ENCODE measurements at regions not wholly inside any gene's neighbourhood (a gene's known extent, or its start where the extent isn't known, plus 50 kb on each side); places are given as distances from the start of the nearest gene placed in this dataset.
"Not testable (repeated sequence)": the region's sequence is repeated elsewhere in the genome, so short reads cannot be mapped to it uniquely, and the experiment has no call there.

DNA sequence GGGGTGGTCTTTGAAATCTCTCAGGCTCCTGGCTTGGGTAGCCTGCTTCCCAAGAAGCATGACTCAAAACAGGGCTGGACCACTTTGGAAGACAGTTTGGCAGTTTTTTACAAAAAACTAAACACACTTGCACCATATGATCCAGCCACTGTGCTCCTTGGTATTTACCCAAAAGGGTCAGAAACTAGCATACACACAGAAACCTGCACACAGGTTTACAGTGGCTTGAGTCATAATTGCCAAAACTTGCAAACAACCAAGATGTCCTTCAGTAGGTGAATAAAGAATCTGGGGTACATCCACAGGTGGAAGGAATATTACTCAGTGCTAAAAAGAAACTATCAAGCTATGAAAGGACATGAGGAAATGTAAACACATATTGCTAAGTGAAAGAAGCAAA lies 323.2 kb upstream of the CDH5 start:
- DNase-seq, result no peak

DNA sequence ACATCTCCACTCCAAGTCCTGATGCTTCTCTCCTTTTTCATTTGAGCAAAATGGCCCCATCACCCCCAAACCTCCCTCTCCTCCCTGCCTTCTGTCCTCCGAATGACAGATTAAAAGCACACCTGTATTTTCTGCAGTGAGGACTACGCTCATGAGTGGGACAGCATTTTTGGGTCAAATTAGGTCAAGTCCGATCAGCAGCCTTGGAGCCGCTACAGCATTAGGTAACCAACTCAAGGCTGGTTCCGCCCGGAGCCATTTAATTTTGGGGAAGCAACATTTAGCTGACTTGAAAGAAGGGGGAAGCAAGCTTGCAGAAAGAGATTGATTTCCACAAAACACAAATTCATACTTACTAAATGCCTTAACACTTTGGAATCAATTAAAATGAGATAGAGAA lies 324.1 kb upstream of the CDH5 start:
- DNase-seq, result no peak

DNA sequence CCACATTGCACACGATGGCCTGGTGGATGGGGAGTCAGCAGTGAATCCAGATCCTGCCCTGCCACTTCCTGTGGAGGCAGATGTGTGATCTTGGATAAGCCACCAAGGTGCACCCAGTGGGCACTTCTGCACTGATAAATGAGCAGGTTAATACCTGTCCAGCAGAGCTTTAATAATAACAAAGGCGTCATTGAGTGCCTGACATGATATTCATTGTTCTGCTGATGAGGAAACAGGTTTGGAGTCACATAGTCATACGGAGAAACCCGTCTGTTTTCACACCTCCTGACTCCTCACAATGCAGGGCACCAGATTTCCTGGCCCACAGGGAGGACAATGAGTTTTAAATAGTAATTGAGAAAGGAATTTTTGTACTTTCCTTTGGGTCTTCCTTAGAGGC lies 324.6 kb upstream of the CDH5 start:
- DNase-seq, result no peak

DNA sequence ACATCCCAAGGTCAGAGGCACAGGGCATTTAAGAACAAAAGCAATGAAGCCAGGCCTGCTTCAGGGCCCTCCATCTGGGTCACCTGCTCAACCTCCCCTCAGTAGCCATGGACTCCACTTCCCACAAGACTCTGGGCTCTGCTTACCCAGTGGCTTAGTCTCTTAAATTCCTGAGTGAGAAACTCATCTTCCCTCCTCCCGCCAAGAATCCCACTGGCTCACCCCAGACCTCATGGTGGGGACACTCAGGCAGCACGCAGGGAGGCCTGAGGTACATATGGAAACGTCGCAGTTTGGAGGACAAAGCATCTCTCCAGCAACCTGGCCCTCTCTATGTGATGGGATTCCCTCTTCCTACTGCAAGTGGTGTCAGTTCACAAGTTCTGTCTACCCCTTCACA lies 326.7 kb upstream of the CDH5 start:
- DNase-seq, result no peak

DNA sequence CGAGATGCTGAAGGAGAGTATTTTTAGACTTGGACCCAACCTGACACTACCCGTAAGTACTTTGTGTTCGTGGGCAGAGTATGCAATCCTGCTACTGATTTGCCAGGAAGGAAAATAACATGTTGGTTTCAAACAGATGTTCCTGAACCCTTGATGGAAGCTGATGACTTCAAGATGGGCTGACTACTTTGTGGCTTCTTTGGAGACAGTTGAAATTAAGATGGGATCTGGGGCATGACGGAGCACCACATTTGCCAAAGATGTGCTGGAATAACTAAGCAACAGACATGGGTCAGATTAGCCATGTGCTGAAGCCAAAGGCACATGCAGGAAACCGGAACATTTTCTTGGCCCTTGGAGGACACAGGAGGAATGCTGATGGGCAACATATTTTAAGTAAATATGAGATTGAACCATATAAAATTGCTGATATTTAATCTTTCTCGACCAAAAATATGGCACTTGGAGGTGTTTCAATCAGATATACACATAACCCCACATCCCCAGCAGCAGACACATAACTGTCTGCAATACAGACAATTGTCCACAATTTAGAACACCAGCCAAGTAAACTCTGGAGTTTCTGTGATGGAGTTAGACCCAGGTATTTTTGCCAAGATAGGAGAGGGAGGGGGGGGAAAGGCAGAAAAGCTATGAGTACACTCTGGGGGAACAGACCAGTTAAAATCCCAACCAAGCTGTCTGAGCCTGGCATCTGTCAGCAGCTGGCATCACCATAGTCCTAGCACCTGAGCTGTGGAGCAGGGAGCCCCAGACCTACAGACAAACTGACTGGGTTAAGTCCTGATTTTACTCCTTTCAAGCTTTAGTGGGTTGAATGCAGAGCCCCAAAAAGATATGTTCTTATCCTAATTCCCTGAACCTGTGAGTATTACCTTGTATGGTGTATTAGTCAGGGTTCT lies 329.4 kb upstream of the CDH5 start:
- no peak for DNase-seq

DNA sequence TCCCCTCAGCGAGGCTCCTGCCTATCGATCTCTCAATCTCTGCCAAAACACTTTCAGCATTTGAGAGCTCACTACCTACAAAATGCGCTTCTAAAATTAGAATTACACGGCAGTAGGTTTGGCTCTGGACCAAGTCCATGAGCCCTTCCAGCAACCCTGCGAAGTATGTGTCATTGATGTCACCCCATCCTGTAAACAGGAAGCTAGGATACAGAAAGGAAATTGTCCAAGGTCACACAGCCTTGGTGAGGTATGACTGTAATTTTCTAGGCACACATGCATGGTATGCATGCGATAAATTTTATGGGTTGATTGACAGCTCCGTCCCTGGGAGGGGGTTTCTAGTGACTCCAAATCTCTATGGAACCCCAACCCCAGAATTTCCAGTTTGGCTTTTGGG lies 330.3 kb upstream of the CDH5 start:
- no peak for DNase-seq

DNA sequence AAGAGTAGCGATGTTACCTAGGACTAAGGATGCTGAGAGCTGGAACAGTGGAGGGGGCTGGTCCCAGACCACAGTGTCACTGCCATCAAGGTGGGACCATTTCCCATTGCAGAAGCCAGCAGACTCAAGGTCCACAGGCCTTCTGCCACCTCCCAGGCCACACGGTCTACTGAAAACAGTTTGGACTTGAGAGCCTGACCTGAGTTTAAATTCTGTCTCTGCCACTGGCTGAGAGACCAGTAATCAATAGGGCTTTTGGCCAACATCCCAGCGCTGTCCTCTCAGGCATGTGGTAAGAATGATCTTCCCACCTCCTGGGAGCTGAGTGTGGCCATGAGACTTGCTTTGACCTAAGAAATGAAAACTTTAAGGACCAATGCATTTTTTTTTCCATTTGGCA lies 331.4 kb upstream of the CDH5 start:
- no peak for DNase-seq

DNA sequence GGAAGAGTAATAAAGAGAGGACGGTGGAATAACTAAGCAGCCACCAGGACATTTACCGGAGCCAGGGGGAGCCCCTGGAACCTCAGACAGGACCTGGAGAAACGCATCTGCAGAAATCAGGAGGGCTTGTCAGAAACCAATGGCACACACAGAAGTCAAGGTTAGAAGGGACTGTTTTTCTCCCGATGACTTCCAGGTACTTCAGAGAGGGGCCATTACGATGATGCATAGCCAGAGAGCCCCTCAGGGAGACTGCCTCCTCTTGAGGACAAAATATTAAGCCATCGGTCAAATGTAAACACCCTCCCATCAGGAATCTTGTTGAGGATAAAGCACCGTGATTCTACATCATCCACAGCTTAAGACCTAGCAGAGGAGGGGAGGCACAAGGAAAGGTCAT lies 333.6 kb upstream of the CDH5 start:
- DNase-seq, result no peak

DNA sequence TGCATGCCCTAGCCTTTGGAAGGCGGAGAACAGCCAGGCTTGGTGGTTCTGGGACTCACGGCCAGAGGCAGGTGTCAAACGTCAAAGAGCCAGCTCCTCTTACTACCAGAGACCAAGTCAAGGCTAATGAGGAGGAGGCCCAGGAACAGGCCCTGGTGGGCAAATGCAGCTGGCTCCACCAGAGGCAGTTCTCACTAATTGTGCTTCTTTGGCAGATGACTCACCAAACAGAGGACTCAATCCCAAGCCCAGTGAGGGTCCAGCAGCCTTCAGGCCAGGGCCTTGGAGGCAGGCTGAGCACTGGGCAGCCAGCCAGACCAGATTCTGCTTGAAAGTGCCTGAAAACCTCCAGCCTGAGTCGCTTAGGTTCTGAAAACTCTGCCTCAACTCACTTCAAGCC lies 336.5 kb upstream of the CDH5 start:
- DNase-seq, result no peak

DNA sequence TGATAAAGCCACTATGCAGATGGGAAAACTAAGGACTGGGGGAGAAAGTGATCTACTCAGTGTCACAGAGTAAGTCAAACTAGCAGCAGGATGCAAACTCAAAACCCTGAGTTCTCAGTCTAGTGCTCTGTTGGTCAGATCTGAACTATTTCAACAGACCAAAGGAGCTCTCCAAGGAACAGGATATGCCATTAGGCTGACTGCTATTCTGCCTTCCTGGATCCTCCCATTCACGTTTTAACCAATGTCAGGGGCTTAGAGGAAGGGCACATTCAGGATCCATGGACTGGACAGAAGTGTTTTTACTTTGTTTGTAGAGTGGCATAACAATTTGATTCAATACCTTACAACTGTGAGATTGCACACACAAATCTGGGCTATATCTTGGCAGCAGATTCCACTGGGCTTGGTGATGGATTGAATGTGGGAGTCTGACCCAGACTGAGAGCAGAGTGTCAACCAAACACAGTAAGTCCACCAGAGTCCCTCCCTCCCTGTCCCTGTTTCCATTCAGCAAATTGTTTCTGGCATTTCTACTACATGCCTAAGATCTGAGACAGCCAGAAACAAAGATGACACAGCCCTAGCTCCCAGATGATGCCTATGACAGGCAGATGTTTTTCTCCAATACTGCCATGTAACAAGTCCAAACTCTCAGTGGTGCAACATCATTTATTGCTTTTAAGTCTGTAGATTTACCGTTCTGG lies 337.8 kb upstream of the CDH5 start:
- no peak for DNase-seq

DNA sequence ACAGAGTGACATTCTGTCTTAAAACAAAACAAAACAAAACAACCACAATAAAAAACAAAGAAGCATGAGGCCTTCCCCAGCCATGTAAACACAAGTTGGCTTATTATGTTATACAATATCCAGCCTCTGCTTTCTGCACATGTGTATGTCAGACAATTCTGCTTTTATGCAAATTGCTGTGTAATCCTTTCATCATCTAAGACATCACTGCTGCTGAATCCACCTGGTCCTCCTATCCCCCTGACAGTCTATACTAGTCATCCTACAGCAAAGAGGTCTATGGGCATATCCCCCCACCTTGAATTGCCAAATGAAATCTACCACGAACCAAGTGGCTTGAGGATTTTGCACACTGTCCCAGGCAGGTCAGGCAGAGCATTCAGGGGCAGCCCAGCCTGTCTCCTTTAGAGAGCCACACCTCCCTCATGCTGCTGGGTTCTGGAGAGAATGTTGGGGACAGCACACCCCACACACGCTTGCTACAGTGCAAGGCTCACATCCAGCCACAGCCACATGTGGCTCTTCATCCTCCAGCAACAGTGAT lies 339.6 kb upstream of the CDH5 start:
- no peak for DNase-seq

DNA sequence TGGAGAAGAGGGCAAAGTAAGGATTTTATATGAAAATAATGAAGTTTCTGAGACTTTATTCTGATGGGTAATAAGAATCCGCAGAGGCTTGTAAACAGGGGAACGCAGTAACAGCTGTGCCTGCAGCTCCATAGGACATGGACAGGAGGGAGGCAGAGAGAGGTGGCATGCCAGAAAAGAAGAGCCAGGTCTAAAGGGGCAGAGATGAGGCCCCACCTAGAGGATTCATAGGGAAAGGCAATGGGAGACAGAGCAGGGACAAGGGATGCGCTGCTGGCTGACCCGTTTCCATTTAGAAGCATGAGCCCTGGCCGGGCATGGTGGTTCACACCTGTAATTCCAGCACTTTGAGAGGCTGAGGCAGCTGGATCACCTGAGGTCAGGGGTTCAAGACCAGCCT lies 340.3 kb upstream of the CDH5 start:
- no peak for DNase-seq

DNA sequence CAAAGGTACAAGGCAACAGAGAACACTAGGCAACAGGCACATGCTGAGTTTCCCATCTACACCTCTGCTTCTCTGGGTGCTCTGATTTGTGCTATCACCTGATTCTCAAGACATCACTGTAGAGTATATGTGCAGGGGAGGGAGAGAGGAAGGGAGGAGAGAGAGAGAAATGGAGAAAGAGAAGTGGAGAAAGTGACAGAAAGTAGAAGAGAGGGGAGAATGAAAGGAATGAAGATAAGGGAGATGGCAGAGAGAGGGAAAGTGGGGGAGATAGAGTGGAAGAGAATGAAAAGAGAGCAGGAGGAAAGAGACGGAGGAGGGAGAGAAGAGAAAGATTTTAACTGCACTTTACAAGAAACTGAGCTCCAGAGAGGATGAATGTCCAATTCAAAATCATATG lies 340.7 kb upstream of the CDH5 start:
- no peak for DNase-seq

DNA sequence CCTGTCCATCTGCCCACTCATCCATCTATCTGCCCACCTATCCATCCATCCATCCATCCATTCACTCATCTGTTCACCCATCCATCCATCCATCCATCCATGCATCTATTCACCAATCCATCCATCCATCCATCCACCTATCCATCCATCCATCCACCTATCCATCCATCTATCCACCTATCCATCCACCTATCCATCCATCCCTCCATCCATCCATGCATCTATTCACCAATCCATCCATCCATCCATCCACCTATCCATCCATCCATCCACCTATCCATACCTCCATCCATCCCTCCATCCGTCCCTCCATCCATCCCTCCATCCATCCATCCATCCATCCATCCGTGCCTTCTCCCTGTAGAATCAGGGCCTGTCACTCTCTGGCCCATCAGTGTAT lies 341.9 kb upstream of the CDH5 start:
- DNase-seq, result not testable (repeated sequence)

DNA sequence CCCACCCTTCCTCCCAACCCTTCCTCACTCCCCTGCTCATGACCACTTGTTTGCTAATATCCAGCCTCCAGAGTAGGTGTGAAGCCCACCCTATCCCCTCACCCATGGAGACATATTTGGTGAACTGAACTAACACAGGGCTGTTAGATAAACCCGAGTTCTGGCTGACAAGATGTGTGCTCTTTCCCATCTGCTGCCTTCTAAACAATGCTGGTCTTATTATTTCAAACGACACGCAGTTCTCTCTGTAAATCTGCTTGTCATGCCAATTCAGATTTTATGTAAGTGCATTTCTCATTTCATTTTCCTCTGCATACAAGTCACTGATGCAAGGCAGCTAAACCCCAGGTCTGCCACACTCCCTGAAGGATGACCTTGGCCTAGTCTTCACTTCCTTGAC lies 343.0 kb upstream of the CDH5 start:
- no peak for DNase-seq

DNA sequence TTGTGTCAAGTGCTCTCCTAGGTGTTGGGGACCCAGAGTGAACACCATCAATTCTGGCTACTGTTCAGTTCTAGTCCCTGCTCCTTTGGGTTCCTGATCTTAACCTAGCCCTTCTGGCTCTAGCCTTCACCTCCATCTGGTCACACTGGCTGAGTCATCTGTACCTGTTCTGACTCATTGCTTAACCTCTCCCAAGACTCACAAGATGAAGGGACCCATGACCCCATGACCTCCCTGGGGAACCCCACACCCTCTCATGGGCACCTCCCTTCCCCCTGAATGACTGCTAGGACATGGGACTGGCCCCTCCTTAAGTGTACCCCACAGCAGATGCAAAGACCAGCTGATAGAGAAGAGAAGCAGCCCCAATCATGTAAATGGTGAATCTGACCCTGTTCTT lies 345.8 kb upstream of the CDH5 start:
- no peak for DNase-seq

DNA sequence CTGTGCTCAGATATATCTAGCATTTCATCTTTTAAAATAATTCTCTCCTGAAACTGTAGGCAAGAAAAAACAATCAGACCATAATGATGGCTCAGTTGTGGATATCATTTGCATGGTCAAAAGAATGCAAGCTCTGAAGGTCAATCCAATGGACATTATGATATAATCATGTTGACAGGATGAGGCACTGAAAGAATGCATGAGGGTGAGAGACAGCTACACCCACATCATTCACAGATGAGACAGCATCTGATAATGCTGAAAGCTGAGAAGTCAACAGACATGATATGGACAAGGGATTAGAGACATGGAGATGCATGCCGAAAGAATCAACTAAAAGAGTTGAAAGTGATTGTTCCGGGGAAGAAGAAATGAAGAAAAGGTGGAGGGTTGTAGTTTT lies 346.4 kb upstream of the CDH5 start:
- DNase-seq, result no peak

DNA sequence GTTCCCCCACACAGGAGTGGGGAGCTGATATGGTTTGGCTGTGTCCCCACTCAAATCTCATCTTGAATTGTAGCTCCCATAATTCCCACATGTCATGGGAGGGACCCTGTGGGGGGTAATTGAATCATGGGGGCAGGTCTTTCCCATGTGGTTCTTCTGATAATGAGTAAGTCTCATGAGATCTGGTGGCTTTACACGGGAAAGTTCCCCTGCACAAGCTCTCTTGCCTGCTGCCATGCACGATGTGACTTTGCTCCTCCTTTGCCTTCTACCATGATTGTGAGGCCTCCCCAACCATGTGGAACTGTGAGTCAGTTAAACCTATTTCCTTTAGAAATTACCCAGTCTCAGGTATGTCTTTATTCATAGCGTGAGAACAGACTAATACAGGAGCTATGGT lies 347.0 kb upstream of the CDH5 start:
- not testable (repeated sequence) for DNase-seq

DNA sequence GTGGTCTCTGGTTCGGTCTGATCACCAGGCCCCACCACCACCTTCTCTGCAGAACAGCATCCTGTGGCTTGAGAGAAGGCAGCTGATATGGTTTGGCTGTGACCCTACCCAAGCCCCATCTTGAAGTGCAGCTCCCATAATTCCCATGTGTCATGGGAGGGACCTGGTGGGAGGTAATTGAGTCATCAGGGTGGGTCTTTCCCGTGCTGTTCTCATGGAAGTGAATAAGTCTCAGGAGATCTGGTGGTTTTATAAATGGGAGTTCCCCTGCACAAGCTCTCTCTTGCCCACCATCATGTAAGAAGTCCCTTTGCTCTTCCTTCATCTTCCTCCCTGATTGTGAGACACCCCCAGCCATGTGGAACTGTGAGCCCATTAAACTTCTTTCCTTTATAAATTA lies 352.3 kb upstream of the CDH5 start:
- no peak for DNase-seq

DNA sequence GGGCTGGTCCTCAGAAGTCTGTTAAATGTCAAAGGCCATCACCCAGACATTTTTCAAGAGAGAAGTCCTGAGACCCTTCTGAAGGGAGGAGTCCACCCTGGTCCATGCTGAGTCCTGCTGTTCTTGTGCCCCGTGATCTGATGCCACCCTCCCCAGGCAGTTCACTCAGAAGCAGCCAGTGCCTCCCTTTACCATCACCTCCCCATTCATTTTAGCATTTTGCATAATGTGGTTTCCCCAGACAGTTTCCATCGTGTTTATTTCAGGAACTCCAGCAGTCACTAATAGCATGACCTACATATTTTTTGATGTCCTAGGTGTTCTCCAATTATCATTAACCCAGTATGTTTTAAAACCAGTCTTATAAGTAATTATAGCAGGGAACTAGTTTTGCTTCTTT lies 353.0 kb upstream of the CDH5 start:
- DNase-seq, result no peak

DNA sequence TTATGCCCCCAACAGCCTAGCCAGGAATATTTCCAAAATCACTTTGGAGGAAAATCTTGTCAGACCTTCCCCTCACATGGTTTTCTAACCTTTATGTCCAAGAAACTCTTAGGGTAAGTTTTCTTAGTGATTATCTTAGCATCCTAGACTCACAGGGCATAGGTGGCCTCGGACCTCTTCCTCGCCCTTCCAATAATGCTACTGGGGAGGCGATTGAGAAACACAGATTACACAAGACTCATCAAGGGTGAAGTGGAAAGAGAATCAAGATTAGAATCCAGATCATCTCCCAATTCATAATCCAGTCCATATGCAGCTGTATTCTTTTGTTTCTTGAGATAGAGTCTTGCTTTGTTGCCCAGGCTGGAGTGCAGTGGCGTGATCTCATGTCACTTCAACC lies 358.4 kb upstream of the CDH5 start:
- DNase-seq, result no peak

DNA sequence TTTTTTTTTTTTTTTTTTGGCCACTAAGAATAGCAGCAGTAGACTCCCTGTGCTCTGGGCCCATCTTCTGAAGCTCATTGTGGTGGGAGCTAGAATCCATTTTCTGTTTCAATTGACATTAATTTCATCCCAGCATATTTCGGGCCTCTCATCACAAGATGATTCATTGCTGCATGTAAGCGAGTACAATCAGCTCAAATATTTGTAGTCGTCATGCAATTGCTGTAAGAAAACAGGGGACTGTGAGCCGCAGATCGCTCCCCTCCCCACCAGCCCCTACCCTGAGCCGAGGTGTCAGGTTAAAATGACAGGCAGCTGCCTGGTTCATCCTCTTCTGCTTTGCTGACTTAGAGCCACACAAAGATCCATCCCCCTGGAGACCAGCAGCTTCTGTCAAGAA lies 358.8 kb upstream of the CDH5 start:
- no peak for DNase-seq

DNA sequence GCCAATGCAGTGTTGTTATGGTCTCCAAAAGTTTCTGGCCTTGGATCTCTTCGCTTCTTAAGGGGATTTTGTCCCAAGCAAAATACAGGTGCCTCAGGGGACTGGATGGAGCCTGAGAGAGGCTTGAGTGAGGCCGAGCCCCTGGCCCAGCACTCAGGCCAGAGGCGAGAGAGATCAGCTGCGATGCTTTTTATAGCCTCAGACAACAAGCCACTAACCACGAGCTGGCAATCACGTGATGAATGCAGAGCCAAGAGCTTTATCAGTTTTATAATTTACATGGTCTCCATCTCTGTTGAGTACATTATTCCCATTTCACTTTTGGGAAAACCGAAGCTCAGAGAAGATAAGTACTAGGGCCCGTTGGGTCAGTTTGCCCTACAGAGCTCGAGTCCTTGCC lies 360.0 kb upstream of the CDH5 start:
- DNase-seq, result no peak

DNA sequence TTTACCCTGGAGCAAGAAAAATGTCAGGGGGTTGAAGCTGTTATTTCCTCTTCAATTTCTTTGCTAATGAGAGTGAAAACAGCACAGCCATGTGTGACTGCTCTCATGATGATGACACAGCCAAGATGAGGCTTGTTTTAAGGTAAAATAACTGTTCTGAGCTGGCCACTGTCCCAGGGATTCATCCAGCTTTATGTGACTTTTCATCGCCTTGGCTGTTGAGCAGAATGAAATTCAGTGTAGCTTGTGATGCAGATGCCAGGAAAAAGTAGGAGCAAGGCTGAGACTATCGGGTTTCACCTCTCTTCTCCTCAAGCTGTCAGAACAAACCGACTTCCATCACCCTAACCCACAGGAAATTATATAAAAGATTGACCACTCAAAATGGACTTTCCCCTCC lies 361.8 kb upstream of the CDH5 start:
- no peak for DNase-seq

Measured in stimulated activated CD4-positive, alpha-beta T cell treated with anti-CD3 and anti-CD28 coated beads, Interleukin-4, amount 100 ng/mL, for 4 hours (primary cell).